Body of pancreas (tissue), 4 donors: ENCODE measurements at regions not wholly inside any gene's neighbourhood (a gene's known extent, or its start where the extent isn't known, plus 50 kb on each side); places are given as distances from the start of the nearest gene placed in this dataset.
"Not testable (repeated sequence)": the region's sequence is repeated elsewhere in the genome, so short reads cannot be mapped to it uniquely, and the experiment has no call there.

ENCODE experiments used
- ATAC-seq: fragments of 150-250 bp; one replicate; pipeline ENCODE4 v1.9.1; 2016
- DNase-seq, 4 donors: peaks; one replicate each; pipeline ENCODE4 v3.0.0-alpha.2; 2019
- H3K27ac ChIP-seq, 4 donors: fragments of 200-600 bp; sonication (generic); 1 replicate in 3 of 4; 2 replicates in 1 of 4; pipeline versions ENCODE4 v1.5.1 to v1.6.1; 2016 to 2019; ENCODE audit warnings: mild to moderate bottlenecking in 1 of 4, mixed read lengths in 1 of 4, moderate library complexity in 1 of 4
- H3K27me3 ChIP-seq, 2 donors: fragments of 200-600 bp; sonication (generic); one replicate each; pipeline ENCODE4 v1.6.0; 2016; ENCODE audit warnings: mild to moderate bottlenecking in 1 of 2
- H3K36me3 ChIP-seq, 2 donors: fragments of 200-600 bp; sonication (generic); replicated peaks in 1 of 2; 2 replicates each; pipeline ENCODE4 v1.5.1; 2016; ENCODE audit warnings: low read depth in 2 of 2; ENCODE audit not compliant: insufficient read depth in 1 of 2
- H3K4me1 ChIP-seq: fragments of 200-600 bp; sonication (generic); one replicate; pipeline ENCODE4 v1.6.0; 2016
- H3K4me3 ChIP-seq, 2 donors: fragments of 200-600 bp; sonication (generic); 1 replicate in 1 of 2; 2 replicates in 1 of 2; pipeline ENCODE4 v1.5.1; 2016 to 2019
- H3K9me3 ChIP-seq, 3 donors: fragments of 200-600 bp; sonication (generic); 1 replicate in 2 of 3; 2 replicates in 1 of 3; pipeline ENCODE4 v1.5.1; 2016
- POLR2A ChIP-seq, 3 donors: fragments of 450-650 bp; IDR thresholded peaks; one replicate each; pipeline ENCODE4 v1.6.1; 2016; ENCODE audit warnings: antibody characterized with exemption in 3 of 3, mild to moderate bottlenecking in 2 of 3
- WGBS, 2 donors: methylation state at CpG; one replicate each; pipeline ENCODE4 v1.1.5; 2017; 5-methylcytosine and 5-hydroxymethylcytosine counted together
- intact Hi-C: fragments of 100-400 bp; cut with DNase I; formaldehyde crosslinking; loops from one replicate; pipeline ENCODE4 v1.15.1; 2023
- TF ChIP-seq, protein P1 (sequence below), 7 experiments: fragments of 450-650 bp in 4 of 7; fragments of 200-600 bp in 3 of 7; sonication (generic) in 3 of 7; IDR thresholded peaks; one replicate each; pipeline ENCODE4 v1.5.1; 2016 to 2019; ENCODE audit warnings: antibody characterized with exemption in 7 of 7

DNA sequence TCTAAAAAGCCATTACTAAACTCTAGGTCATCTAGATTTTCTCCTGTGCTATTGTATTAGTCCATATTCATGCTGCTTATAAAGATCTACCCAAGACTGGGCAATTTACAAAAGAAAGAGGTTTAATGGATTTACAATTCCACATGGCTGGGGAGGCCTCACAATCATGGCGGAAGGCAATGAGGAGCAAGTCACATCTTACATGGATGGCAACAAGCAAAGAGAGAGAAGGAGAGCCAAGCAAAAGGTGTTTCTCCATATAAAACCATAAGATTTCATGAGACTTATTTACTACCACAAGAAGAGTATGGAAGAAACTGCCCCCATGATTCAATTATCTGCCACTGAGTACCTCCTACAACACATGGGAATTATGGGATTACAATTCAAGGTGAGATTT, 69.6 kb upstream of the CCDC6 start:
- DNase-seq, H3K27ac ChIP-seq, H3K27me3 ChIP-seq, ATAC-seq, H3K36me3 ChIP-seq, H3K9me3 ChIP-seq, intact Hi-C loops, H3K4me3 ChIP-seq: not testable (repeated sequence)
- H3K4me1 ChIP-seq, result peaks cover 21% of the 10 kb centered on the region
- WGBS, 2 donors, result 94 to 100% methylated on average over 1 of the region's 1 CpG

DNA sequence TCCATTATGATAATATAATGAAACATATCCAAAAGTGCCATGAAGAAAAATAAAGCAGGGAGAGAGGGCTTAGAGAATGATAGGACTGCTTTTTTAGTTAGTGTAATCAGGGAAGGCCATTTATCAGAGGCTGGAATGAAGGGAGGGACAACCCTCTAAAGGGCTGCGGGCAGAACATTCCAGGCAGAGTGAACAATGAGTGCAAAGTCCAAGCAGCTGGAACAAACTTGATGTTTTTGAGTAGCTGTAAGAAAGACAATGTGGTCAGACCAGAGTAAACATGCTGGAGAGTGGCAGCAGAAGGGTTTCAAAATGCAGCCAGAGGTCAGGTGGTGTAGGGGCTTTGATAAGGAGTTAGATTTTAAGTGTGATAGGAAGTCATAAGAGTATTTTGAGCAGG, 65.6 kb upstream of the CCDC6 start:
- intact Hi-C loops, result no loop called here
- ATAC-seq (peak; percentile 93), DNase-seq (peak; percentile 27 to 59 (median 45))
- TF ChIP-seq, protein P1, sequence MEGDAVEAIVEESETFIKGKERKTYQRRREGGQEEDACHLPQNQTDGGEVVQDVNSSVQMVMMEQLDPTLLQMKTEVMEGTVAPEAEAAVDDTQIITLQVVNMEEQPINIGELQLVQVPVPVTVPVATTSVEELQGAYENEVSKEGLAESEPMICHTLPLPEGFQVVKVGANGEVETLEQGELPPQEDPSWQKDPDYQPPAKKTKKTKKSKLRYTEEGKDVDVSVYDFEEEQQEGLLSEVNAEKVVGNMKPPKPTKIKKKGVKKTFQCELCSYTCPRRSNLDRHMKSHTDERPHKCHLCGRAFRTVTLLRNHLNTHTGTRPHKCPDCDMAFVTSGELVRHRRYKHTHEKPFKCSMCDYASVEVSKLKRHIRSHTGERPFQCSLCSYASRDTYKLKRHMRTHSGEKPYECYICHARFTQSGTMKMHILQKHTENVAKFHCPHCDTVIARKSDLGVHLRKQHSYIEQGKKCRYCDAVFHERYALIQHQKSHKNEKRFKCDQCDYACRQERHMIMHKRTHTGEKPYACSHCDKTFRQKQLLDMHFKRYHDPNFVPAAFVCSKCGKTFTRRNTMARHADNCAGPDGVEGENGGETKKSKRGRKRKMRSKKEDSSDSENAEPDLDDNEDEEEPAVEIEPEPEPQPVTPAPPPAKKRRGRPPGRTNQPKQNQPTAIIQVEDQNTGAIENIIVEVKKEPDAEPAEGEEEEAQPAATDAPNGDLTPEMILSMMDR (IDR thresholded peaks at IDR 0.05), result no peak
- no peak for TF ChIP-seq POLR2A (IDR thresholded peaks at IDR 0.05)
- WGBS, 2 donors, result 3 to 9% methylated on average over 1 of the region's 1 CpG
- Histone ChIP-seq H3K27ac (peak overlapping the region; percentile 16 to 69 (median 46)), H3K4me1 (peaks cover 24% of the 10 kb centered on the region), H3K4me3 (no peak overlapping the region), H3K27me3 (no peaks in the 10 kb centered on the region), H3K9me3 (no peaks in the 10 kb centered on the region), H3K36me3 (no peaks in the 10 kb centered on the region)

DNA sequence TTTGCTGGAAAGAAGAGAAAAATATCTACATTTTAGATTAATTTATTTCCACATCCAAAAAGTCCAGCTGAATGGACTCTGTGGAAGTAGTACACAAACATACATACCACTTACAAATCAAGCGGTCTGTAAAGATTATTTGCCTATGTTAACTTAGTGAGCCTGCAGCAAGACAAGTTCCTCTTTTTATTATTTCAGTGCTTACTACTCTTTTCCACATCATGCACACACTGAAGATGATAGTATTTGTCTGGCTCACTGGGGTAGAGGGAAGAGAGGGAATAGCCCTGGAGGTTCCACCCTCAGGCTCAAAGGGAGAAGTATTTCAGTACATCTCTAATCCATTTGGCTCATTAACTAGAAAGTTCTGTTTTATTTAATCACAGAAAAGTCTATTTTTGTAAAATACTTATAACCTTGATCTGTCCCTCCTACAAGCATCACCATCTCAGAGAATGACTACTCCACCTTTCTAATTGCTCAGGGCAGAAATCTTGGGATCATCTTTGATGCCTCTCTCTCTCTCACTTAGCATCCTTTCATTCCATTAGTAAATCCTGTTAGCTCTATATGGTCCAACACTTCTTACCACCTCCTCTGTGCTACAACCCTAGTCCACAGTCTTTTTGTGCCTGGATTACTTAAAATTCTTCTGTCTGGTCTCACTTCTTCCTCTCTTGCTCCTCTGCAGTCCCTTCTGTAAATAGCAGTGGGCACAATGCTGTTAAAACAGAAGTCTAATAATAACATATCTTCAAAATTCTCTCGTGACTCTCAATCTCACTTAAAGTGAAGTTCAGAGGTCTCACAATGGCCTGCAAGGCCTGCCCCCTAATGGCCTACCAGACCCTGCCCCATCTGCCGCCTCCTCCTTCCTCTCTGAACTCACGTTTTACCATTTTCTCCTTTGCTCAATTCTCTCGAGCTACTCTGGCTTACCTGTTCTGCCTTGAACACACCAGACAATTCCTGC, 64.3 kb upstream of the CCDC6 start:
- Histone ChIP-seq H3K9me3 (no peaks in the 10 kb centered on the region), H3K36me3 (no peaks in the 10 kb centered on the region), H3K27me3 (no peaks in the 10 kb centered on the region), H3K4me3 (no peak overlapping the region), H3K27ac (peak overlapping the region; percentile 16 to 69 (median 46)), H3K4me1 (peaks cover 26% of the 10 kb centered on the region)
- TF ChIP-seq, protein P1 (IDR thresholded peaks at IDR 0.05), result no peak
- DNase-seq (no peak), ATAC-seq (no peak)
- intact Hi-C loops, result no loop called here
- WGBS, 2 donors, result 78 to 84% methylated on average over 5 of the region's 5 CpGs

DNA sequence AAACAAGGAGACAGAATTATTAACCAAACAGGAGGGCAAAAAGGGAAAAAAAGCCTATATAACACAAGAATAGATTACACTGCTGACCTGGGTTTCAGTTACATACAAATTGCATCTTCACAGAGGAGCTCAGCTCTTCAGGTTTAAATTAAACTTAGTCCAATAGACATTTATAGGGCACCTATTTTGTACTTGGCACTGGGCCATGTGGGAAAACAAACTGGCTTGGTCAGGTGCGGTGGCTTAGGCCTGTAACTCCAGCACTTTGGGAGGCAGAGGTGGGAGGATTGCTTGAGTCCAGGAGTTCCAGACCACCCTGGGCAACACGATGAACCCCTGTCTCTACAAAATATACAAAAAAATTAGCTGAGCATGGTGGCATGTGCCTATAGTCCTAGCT, 62.3 kb upstream of the CCDC6 start:
- no peaks in the 10 kb centered on the region for H3K9me3 ChIP-seq
- H3K27ac ChIP-seq, result no peak overlapping the region
- no peaks in the 10 kb centered on the region for H3K27me3 ChIP-seq
- DNase-seq (peak in 2 of 4 donors; percentile 29 to 35), ATAC-seq (no peak)
- H3K4me1 ChIP-seq, result peaks cover 38% of the 10 kb centered on the region
- WGBS, 2 donors, result 61 to 72% methylated on average over 2 of the region's 2 CpGs
- intact Hi-C loops, result no loop called here
- TF ChIP-seq, protein P1 (IDR thresholded peaks at IDR 0.05), result no peak
- no peak for TF ChIP-seq POLR2A (IDR thresholded peaks at IDR 0.05)
- no peak overlapping the region for H3K4me3 ChIP-seq
- H3K36me3 ChIP-seq, result no peaks in the 10 kb centered on the region

DNA sequence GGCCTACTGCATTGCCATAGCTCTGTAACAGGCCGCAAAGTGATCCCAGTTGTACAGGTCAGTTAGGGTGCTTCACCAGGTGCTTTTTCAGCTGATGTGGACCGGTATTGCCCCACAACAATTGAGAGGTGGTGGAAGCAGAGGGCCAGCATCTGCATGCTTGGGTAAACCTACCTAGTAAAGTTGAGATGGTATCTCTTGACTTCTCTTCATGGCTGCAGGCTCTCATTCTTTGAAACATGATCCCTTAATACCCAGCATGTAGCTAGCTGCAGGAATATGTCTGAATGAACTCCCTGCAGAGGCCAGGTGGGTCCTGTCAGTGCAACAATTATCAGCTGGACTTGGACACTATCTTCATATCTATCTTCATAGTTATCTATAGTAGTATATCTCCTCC, 60.7 kb upstream of the CCDC6 start:
- no peaks in the 10 kb centered on the region for H3K36me3 ChIP-seq
- no peaks in the 10 kb centered on the region for H3K9me3 ChIP-seq
- peaks cover 29% of the 10 kb centered on the region for H3K4me1 ChIP-seq
- no peak for DNase-seq
- H3K27me3 ChIP-seq, result no peaks in the 10 kb centered on the region
- no peak for ATAC-seq
- intact Hi-C loops, result no loop called here
- no peak overlapping the region for H3K27ac ChIP-seq
- H3K4me3 ChIP-seq, result no peak overlapping the region
- TF ChIP-seq, protein P1 (IDR thresholded peaks at IDR 0.05), result no peak
- TF ChIP-seq POLR2A (IDR thresholded peaks at IDR 0.05), result no peak
- WGBS, 2 donors, result 92 to 95% methylated on average over 1 to 2 of the region's 2 CpGs
